SU-DHL-6 (cell line): ENCODE measurements at regions not wholly inside any gene's neighbourhood (a gene's known extent, or its start where the extent isn't known, plus 50 kb on each side); places are given as distances from the start of the nearest gene placed in this dataset.

Experiments used
- H2AFZ ChIP-seq: fragments of 200-600 bp; sonication (generic); 2 replicates; pipeline ENCODE4 v1.6.1; 2014; ENCODE audit warnings: low read depth, mild to moderate bottlenecking, moderate library complexity, mixed read lengths, antibody characterized with exemption, low read length; ENCODE audit not compliant: severe bottlenecking
- H3F3A ChIP-seq: fragments of 200-600 bp; shearing (Covaris generic); 2 replicates; pipeline ENCODE4 v1.6.0; 2016; ENCODE audit warnings: antibody characterized with exemption, mild to moderate bottlenecking; ENCODE audit not compliant: insufficient read depth
- H3K27ac ChIP-seq: fragments of 200-600 bp; sonication (generic); 2 replicates; pipeline ENCODE4 v1.5.1; 2016; ENCODE audit warnings: low read depth, mild to moderate bottlenecking, low read length, moderate library complexity, mixed read lengths
- H3K27me3 ChIP-seq: fragments of 200-600 bp; sonication (generic), shearing (Covaris generic); 2 replicates; pipeline ENCODE4 v1.6.0; 2014; ENCODE audit warnings: mild to moderate bottlenecking, low read length
- H3K36me3 ChIP-seq: fragments of 200-600 bp; sonication (generic); 2 replicates; pipeline ENCODE4 v1.6.1; 2014; ENCODE audit warnings: mild to moderate bottlenecking, low read length, mixed read lengths
- H3K4me2 ChIP-seq: fragments of 300-600, 200-600 bp; shearing (Covaris generic), sonication (generic); 2 replicates; pipeline ENCODE4 v1.6.0; 2014; ENCODE audit warnings: low read length, low read depth, mild to moderate bottlenecking; ENCODE audit not compliant: poor library complexity, severe bottlenecking
- H3K4me3 ChIP-seq: fragments of 200-600 bp; sonication (generic); 2 replicates; pipeline ENCODE4 v1.5.1; 2014; ENCODE audit warnings: antibody characterized with exemption, low read length, mild to moderate bottlenecking, mixed read lengths; ENCODE audit not compliant: insufficient read depth, poor library complexity, severe bottlenecking
- H3K79me2 ChIP-seq: fragments of 200-600 bp; sonication (generic); 2 replicates; pipeline ENCODE4 v1.6.1; 2014; ENCODE audit warnings: mild to moderate bottlenecking, low read length, moderate library complexity; ENCODE audit not compliant: insufficient read depth
- H3K9ac ChIP-seq: fragments of 200-600 bp; sonication (generic); 2 replicates; pipeline ENCODE4 v1.7.0; 2014; ENCODE audit warnings: mild to moderate bottlenecking, low read length
- H3K9me2 ChIP-seq: fragments of 200-600 bp; sonication (generic); replicated peaks from 2 replicates; pipeline ENCODE4 v1.6.1; 2014; ENCODE audit warnings: low read length; ENCODE audit not compliant: insufficient read depth
- H3K9me3 ChIP-seq: fragments of 200-600 bp; sonication (generic); 2 replicates; pipeline ENCODE4 v1.6.1; 2014; ENCODE audit warnings: low read length, mixed read lengths; ENCODE audit not compliant: insufficient read depth
- H4K20me1 ChIP-seq: fragments of 200-600 bp; sonication (generic); 2 replicates; pipeline ENCODE4 v1.6.1; 2014; ENCODE audit warnings: low read depth, mild to moderate bottlenecking, antibody characterized with exemption, low read length, moderate library complexity, mixed read lengths
- CTCF ChIP-seq: fragments of 200-600 bp; sonication (generic); IDR thresholded peaks from one replicate; pipeline ENCODE4 v1.5.1; 2017; ENCODE audit warnings: antibody characterized with exemption, mild to moderate bottlenecking, low read length, moderate library complexity; ENCODE audit not compliant: insufficient read depth, poor library complexity, severe bottlenecking
- EZH2phosphoT487 ChIP-seq: fragments of 200-600 bp; sonication (generic), shearing (Covaris generic); conservative IDR thresholded peaks from 2 replicates; pipeline ENCODE4 v1.6.1; 2018; ENCODE audit warnings: mild to moderate bottlenecking, antibody characterized with exemption, low read length, moderate library complexity, mixed read lengths

- no peaks in the 10 kb centered on the region for H3K9me3 ChIP-seq
- H3F3A ChIP-seq, result no peaks in the 10 kb centered on the region
- H3K27me3 ChIP-seq, result no peaks in the 10 kb centered on the region
- H3K4me3 ChIP-seq, result no peak overlapping the region
- H3K36me3 ChIP-seq, result no peaks in the 10 kb centered on the region
- no peaks in the 10 kb centered on the region for H4K20me1 ChIP-seq
- no peak overlapping the region for H3K27ac ChIP-seq
- no peaks in the 10 kb centered on the region for H3K79me2 ChIP-seq
- H2AFZ ChIP-seq, result no peak overlapping the region
- TF ChIP-seq EZH2phosphoT487 (no peak), CTCF (no peak)
- H3K9ac ChIP-seq, result no peak overlapping the region
- H3K9me2 ChIP-seq, result no peaks in the 10 kb centered on the region
- no peak overlapping the region for H3K4me2 ChIP-seq
Observed at GRCh38 chr9:129316281-129317030, 138.4 kb upstream of the IER5L start.

GRCh38 chr9:129313331-129313955 lies 135.4 kb upstream of the IER5L start:
- H3K4me2 ChIP-seq, result no peak overlapping the region
- no peaks in the 10 kb centered on the region for H3K36me3 ChIP-seq
- no peak overlapping the region for H3K9ac ChIP-seq
- no peaks in the 10 kb centered on the region for H3F3A ChIP-seq
- H3K4me3 ChIP-seq, result no peak overlapping the region
- H2AFZ ChIP-seq, result no peak overlapping the region
- H3K27ac ChIP-seq, result no peak overlapping the region
- no peaks in the 10 kb centered on the region for H3K27me3 ChIP-seq
- H3K9me3 ChIP-seq, result no peaks in the 10 kb centered on the region
- H4K20me1 ChIP-seq, result no peaks in the 10 kb centered on the region
- TF ChIP-seq CTCF (no peak), EZH2phosphoT487 (no peak)
- no peaks in the 10 kb centered on the region for H3K9me2 ChIP-seq
- no peaks in the 10 kb centered on the region for H3K79me2 ChIP-seq

- Histone ChIP-seq H3K27ac (no peak overlapping the region), H3K36me3 (no peaks in the 10 kb centered on the region), H4K20me1 (no peaks in the 10 kb centered on the region), H3K9ac (no peak overlapping the region), H3K79me2 (no peaks in the 10 kb centered on the region), H3K27me3 (no peaks in the 10 kb centered on the region), H3F3A (no peaks in the 10 kb centered on the region), H3K4me2 (no peak overlapping the region), H2AFZ (no peak overlapping the region), H3K9me3 (no peaks in the 10 kb centered on the region), H3K9me2 (no peaks in the 10 kb centered on the region), H3K4me3 (no peak overlapping the region)
- TF ChIP-seq CTCF, result no peak
- TF ChIP-seq EZH2phosphoT487, result no peak
Observed at GRCh38 chr9:129312251-129313122, 134.4 kb upstream of the IER5L start.
